GM23338 (cell line): ENCODE measurements at regions not wholly inside any gene's neighbourhood (a gene's known extent, or its start where the extent isn't known, plus 50 kb on each side); places are given as distances from the start of the nearest gene placed in this dataset.

Source experiments
- ATAC-seq: fragments of 200-7000 bp; cut with Tn5 transposase; 3 replicates; pipeline ENCODE4 v1.9.1; 2020
- DNase-seq: peaks from one replicate; pipeline ENCODE4 v3.0.0-alpha.2; 2015; ENCODE audit warnings: low spot score
- H2AFZ ChIP-seq: fragments of 200-600 bp; sonication (generic); 2 replicates; pipeline ENCODE4 v1.8.0; 2016; ENCODE audit warnings: antibody characterized with exemption, mild to moderate bottlenecking, moderate library complexity
- H3F3A ChIP-seq: fragments of 200-600 bp; sonication (generic); replicated peaks from 2 replicates; pipeline ENCODE4 v1.8.0; 2017; ENCODE audit warnings: antibody characterized with exemption, mixed run types, low read depth
- H3K27ac ChIP-seq: fragments of 200-600 bp; sonication (generic); 2 replicates; pipeline ENCODE4 v1.6.1; 2016; ENCODE audit warnings: low read depth
- H3K27me3 ChIP-seq: fragments of 200-600 bp; sonication (generic); 2 replicates; pipeline ENCODE4 v1.8.0; 2016; ENCODE audit warnings: mild to moderate bottlenecking, mixed run types, moderate library complexity; ENCODE audit not compliant: insufficient read depth
- H3K36me3 ChIP-seq: fragments of 200-600 bp; sonication (generic); 2 replicates; pipeline ENCODE4 v1.8.0; 2016; ENCODE audit warnings: mild to moderate bottlenecking; ENCODE audit not compliant: insufficient read depth
- H3K4me1 ChIP-seq: fragments of 200-600 bp; sonication (generic); 2 replicates; pipeline ENCODE4 v1.8.0; 2016; ENCODE audit warnings: mild to moderate bottlenecking, moderate library complexity; ENCODE audit not compliant: insufficient read depth
- H3K4me2 ChIP-seq: fragments of 200-600 bp; sonication (generic); 2 replicates; pipeline ENCODE4 v1.7.1; 2017; ENCODE audit warnings: mixed run types
- H3K4me3 ChIP-seq: fragments of 200-600 bp; sonication (generic); 2 replicates; pipeline ENCODE4 v1.6.1; 2016; ENCODE audit warnings: mixed run types
- H3K79me2 ChIP-seq: fragments of 200-600 bp; sonication (generic); replicated peaks from 2 replicates; pipeline ENCODE4 v1.8.0; 2017; ENCODE audit warnings: mild to moderate bottlenecking; ENCODE audit not compliant: insufficient read depth
- H3K9me2 ChIP-seq: fragments of 200-600 bp; sonication (generic); 2 replicates; pipeline ENCODE4 v1.8.0; 2017; ENCODE audit not compliant: insufficient read depth
- H4K20me1 ChIP-seq: fragments of 200-600 bp; sonication (generic); replicated peaks from 2 replicates; pipeline ENCODE4 v1.8.0; 2017; ENCODE audit warnings: mild to moderate bottlenecking; ENCODE audit not compliant: insufficient read depth
- H3K27ac Mint-ChIP-seq: 2 replicates; pipeline ENCODE4 v1.8.0; 2020; ENCODE audit warnings: inconsistent platforms, mild to moderate bottlenecking, moderate library complexity, mixed read lengths
- H3K27me3 Mint-ChIP-seq: 3 replicates; pipeline ENCODE4 v1.8.0; 2022; ENCODE audit warnings: low read depth, mild to moderate bottlenecking, moderate library complexity, mixed read lengths, inconsistent platforms; ENCODE audit not compliant: insufficient read depth, poor library complexity
- H3K36me3 Mint-ChIP-seq: 3 replicates; pipeline ENCODE4 v1.8.0; 2021; ENCODE audit warnings: low read depth, mild to moderate bottlenecking, inconsistent platforms, moderate library complexity, mixed read lengths
- H3K4me1 Mint-ChIP-seq: 3 replicates; pipeline ENCODE4 v1.8.0; 2020; ENCODE audit warnings: mild to moderate bottlenecking, inconsistent platforms, mixed read lengths
- H3K4me3 Mint-ChIP-seq: 3 replicates; pipeline ENCODE4 v1.8.0; 2021; ENCODE audit warnings: moderate library complexity, mild to moderate bottlenecking, inconsistent platforms, mixed read lengths
- H3K9me3 Mint-ChIP-seq: 3 replicates; pipeline ENCODE4 v1.8.0; 2020; ENCODE audit warnings: moderate library complexity, mild to moderate bottlenecking, inconsistent platforms, mixed read lengths
- CREB1 ChIP-seq: fragments of 250-450 bp; sonication (Bioruptor Pico); IDR thresholded peaks from 2 replicates; pipeline ENCODE4 v1.5.0; 2020; ENCODE audit warnings: low read depth, mild to moderate bottlenecking, moderate library complexity
- ETS1 ChIP-seq: IDR thresholded peaks from 2 replicates; pipeline ENCODE4 v1.6.1; 2016; ENCODE audit warnings: antibody characterized with exemption
- EZH2 ChIP-seq: fragments of 200-600 bp; sonication (generic); IDR thresholded peaks from one replicate; pipeline ENCODE4 v1.8.0; 2017; ENCODE audit warnings: antibody characterized with exemption, mild to moderate bottlenecking, low read depth; ENCODE audit not compliant: unreplicated experiment
- EZH2phosphoT487 ChIP-seq: fragments of 200-600 bp; sonication (generic); IDR thresholded peaks from one replicate; pipeline ENCODE4 v1.8.1; 2018; ENCODE audit warnings: antibody characterized with exemption; ENCODE audit not compliant: unreplicated experiment
- JUNB ChIP-seq: IDR thresholded peaks from one replicate; pipeline ENCODE4 v1.6.1; 2016; ENCODE audit warnings: antibody characterized with exemption; ENCODE audit not compliant: unreplicated experiment
- NANOG ChIP-seq: IDR thresholded peaks from 2 replicates; pipeline ENCODE4 v1.6.1; 2016; ENCODE audit warnings: antibody characterized with exemption, borderline replicate concordance
- POLR2AphosphoS5 ChIP-seq: IDR thresholded peaks from 2 replicates; pipeline ENCODE4 v1.6.1; 2016; ENCODE audit warnings: antibody characterized with exemption, low read depth
- STAT1 ChIP-seq: IDR thresholded peaks from one replicate; pipeline ENCODE4 v1.6.1; 2016; ENCODE audit warnings: antibody characterized with exemption; ENCODE audit not compliant: unreplicated experiment
- ZNF114 ChIP-seq: fragments of 250-450 bp; sonication (Bioruptor Pico); IDR thresholded peaks from 2 replicates; pipeline ENCODE4 v1.5.0; 2020; ENCODE audit warnings: mild to moderate bottlenecking, moderate library complexity
- ZNF331 ChIP-seq: fragments of 250-450 bp; sonication (Bioruptor Pico); IDR thresholded peaks from 2 replicates; pipeline ENCODE4 v1.5.0; 2020; ENCODE audit warnings: low read depth, mild to moderate bottlenecking, moderate library complexity
- TF ChIP-seq, protein P1 (sequence below), 2 experiments: fragments of 200-600 bp in 1 of 2; sonication (generic) in 1 of 2; conservative IDR thresholded peaks; 2 replicates each; pipeline versions ENCODE4 v1.5.1 to v1.6.1; 2016 to 2017; ENCODE audit warnings: antibody characterized with exemption in 2 of 2, low read depth in 2 of 2, mild to moderate bottlenecking in 2 of 2, moderate library complexity in 1 of 2
- TF ChIP-seq, protein P2 (sequence below): IDR thresholded peaks from one replicate; pipeline ENCODE4 v1.6.1; 2018; ENCODE audit warnings: antibody characterized with exemption; ENCODE audit not compliant: unreplicated experiment

DNA sequence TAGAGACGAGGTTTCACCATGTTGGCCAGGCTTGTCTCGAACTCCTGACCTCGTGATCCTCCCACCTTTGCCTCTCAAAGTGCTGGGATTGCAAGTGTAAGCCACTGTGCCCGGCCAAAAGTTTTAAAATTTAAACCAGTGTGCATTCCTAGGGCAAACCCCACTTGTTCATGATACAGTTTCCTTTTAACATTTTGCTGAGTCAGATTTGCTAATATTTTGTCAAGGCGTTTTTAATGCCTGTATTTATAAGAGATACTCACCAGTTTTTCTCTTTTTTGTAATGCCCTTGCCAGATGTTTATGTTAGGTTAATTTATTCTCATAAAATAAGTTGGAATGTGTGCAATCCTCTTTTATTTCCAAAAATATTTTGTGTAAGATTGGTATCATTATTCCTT, 927.4 kb downstream of the DNAJB9 start:
- no peak overlapping the region for H3K4me3 Mint-ChIP-seq
- H3K36me3 Mint-ChIP-seq = no peaks in the 10 kb centered on the region
- Histone ChIP-seq H2AFZ (no peak overlapping the region), H3K27me3 (no peaks in the 10 kb centered on the region), H3K9me2 (peaks cover 3% of the 10 kb centered on the region), H3K4me3 (no peak overlapping the region), H3K27ac (no peak overlapping the region), H3K36me3 (no peaks in the 10 kb centered on the region), H4K20me1 (no peaks in the 10 kb centered on the region), H3K4me2 (no peak overlapping the region), H3K79me2 (no peaks in the 10 kb centered on the region), H3K4me1 (no peaks in the 10 kb centered on the region), H3F3A (no peaks in the 10 kb centered on the region)
- no peak for DNase-seq
- H3K27me3 Mint-ChIP-seq = no peaks in the 10 kb centered on the region
- TF ChIP-seq ETS1 = no peak
- no peak for TF ChIP-seq ZNF114 (CRISPR knock-in tag)
- TF ChIP-seq STAT1 = no peak
- no peak for TF ChIP-seq CREB1 (CRISPR knock-in tag)
- TF ChIP-seq, protein P1, sequence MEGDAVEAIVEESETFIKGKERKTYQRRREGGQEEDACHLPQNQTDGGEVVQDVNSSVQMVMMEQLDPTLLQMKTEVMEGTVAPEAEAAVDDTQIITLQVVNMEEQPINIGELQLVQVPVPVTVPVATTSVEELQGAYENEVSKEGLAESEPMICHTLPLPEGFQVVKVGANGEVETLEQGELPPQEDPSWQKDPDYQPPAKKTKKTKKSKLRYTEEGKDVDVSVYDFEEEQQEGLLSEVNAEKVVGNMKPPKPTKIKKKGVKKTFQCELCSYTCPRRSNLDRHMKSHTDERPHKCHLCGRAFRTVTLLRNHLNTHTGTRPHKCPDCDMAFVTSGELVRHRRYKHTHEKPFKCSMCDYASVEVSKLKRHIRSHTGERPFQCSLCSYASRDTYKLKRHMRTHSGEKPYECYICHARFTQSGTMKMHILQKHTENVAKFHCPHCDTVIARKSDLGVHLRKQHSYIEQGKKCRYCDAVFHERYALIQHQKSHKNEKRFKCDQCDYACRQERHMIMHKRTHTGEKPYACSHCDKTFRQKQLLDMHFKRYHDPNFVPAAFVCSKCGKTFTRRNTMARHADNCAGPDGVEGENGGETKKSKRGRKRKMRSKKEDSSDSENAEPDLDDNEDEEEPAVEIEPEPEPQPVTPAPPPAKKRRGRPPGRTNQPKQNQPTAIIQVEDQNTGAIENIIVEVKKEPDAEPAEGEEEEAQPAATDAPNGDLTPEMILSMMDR (conservative IDR thresholded peaks at IDR 0.05; ENCODE audit: low read depth in 2 of 2) = no peak
- no peak for ATAC-seq
- H3K4me1 Mint-ChIP-seq = no peaks in the 10 kb centered on the region
- peak overlapping the region; percentile 66 for H3K27ac Mint-ChIP-seq
- H3K9me3 Mint-ChIP-seq = peaks cover 4% of the 10 kb centered on the region; the same call in 1 of the 3 replicates

DNA sequence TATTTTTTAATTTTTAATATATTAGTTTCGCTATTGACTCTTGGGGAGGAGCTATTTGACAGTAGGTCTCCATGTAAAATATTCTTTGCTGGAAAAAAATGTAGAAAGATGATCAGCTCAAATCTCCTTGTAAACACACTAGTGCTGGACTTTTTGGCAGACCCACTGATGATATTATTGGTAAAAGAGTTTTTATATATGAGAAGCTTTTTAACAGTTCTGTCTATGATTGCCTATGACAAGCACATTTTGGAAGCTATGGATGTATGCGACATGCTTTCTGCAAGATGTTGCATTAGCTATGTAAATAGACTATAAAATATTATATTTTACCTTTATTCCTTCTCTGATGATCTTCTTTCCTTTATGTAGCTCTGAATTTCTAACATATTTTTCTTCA, 928.5 kb downstream of the DNAJB9 start:
- Mint-ChIP-seq H3K36me3 (no peaks in the 10 kb centered on the region), H3K9me3 (peaks cover 4% of the 10 kb centered on the region; the same call in 1 of the 3 replicates), H3K27ac (no peak overlapping the region), H3K27me3 (no peaks in the 10 kb centered on the region), H3K4me3 (no peak overlapping the region), H3K4me1 (no peaks in the 10 kb centered on the region)
- Histone ChIP-seq H3K4me2 (no peak overlapping the region), H3K36me3 (no peaks in the 10 kb centered on the region), H2AFZ (no peak overlapping the region), H3K27ac (no peak overlapping the region), H3K27me3 (no peaks in the 10 kb centered on the region), H3K79me2 (no peaks in the 10 kb centered on the region), H3F3A (no peaks in the 10 kb centered on the region), H3K4me1 (no peaks in the 10 kb centered on the region), H3K4me3 (no peak overlapping the region), H3K9me2 (peaks cover 5% of the 10 kb centered on the region), H4K20me1 (no peaks in the 10 kb centered on the region)
- TF ChIP-seq ZNF114 (CRISPR knock-in tag) (no peak), CREB1 (CRISPR knock-in tag) (no peak), POLR2AphosphoS5 (no peak), STAT1 (no peak), EZH2 (no peak), ZNF331 (CRISPR knock-in tag) (no peak), JUNB (no peak), EZH2phosphoT487 (no peak), NANOG (no peak)
- TF ChIP-seq, protein P1 (conservative IDR thresholded peaks at IDR 0.05; ENCODE audit: low read depth in 2 of 2) = no peak
- TF ChIP-seq, protein P2, sequence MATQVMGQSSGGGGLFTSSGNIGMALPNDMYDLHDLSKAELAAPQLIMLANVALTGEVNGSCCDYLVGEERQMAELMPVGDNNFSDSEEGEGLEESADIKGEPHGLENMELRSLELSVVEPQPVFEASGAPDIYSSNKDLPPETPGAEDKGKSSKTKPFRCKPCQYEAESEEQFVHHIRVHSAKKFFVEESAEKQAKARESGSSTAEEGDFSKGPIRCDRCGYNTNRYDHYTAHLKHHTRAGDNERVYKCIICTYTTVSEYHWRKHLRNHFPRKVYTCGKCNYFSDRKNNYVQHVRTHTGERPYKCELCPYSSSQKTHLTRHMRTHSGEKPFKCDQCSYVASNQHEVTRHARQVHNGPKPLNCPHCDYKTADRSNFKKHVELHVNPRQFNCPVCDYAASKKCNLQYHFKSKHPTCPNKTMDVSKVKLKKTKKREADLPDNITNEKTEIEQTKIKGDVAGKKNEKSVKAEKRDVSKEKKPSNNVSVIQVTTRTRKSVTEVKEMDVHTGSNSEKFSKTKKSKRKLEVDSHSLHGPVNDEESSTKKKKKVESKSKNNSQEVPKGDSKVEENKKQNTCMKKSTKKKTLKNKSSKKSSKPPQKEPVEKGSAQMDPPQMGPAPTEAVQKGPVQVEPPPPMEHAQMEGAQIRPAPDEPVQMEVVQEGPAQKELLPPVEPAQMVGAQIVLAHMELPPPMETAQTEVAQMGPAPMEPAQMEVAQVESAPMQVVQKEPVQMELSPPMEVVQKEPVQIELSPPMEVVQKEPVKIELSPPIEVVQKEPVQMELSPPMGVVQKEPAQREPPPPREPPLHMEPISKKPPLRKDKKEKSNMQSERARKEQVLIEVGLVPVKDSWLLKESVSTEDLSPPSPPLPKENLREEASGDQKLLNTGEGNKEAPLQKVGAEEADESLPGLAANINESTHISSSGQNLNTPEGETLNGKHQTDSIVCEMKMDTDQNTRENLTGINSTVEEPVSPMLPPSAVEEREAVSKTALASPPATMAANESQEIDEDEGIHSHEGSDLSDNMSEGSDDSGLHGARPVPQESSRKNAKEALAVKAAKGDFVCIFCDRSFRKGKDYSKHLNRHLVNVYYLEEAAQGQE = no peak
- DNase-seq = no peak
- ATAC-seq = no peak
